ENCODE measurements at regions not wholly inside any gene's neighbourhood (a gene's known extent, or its start where the extent isn't known, plus 50 kb on each side); places are given as distances from the start of the nearest gene placed in this dataset.

DNA sequence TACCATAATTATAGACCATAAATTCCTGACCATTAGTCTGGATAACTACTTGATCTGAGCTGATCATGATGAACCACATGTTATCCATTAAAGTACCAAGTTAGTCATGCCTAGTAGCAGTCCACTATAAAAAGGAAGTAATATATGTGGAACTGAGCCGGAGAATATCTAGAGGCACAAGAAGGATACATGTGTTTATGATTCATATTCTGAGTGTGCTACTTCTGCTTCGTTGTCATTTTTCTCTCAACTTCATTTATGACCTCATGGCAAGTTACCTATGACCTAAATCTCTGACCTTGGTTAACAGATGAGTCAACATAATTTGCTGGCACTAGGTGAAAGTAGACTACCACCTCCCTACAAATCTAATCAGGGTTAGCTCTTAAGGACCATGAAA, 56.5 kb upstream of the ANKRD17 start:
- Histone ChIP-seq H3K9ac (ENCODE audit: low read depth in 2 of 2, low read length in 2 of 2) (no peak overlapping the region), H3K27me3 (no peaks in the 10 kb centered on the region), H3K27ac (no peak overlapping the region), H3K36me3 (no peaks in the 10 kb centered on the region), H3K9me3 (no peaks in the 10 kb centered on the region), H3K4me1 (no peaks in the 10 kb centered on the region), H3K4me3 (no peak overlapping the region)
- intact Hi-C loops (cut with DNase I) = loop anchor here (10.0 kb wide), 1 partner anchor 340 kb away; no protein-coding TSS in a partner anchor
- no peak for DNase-seq
- no peak for TF ChIP-seq CTCF (IDR thresholded peaks at IDR 0.05)

DNA sequence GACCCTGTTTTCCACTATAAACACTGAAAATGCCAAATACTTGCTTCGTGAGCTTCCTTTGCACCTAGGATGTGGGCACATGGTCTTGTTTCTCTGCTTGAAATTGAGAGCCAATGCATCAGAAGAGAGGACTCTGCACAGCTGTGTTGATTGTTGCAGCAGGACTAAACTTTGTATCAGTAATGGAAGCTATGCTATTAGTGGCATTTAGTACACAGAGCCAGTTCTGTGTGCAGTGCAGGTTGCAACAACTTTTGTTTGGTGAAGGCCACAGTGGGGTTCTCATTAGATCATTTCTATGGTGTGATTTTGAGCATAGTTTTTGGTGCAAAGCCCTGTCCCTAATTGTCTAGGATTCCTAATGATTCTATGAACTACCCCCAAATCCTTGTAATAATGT, 54.4 kb upstream of the ANKRD17 start:
- intact Hi-C loops (cut with DNase I) = loop anchor here (10.0 kb wide), 1 partner anchor 342 kb away; no protein-coding TSS in a partner anchor
- no peak for TF ChIP-seq CTCF (IDR thresholded peaks at IDR 0.05)
- Histone ChIP-seq H3K36me3 (no peaks in the 10 kb centered on the region), H3K9me3 (no peaks in the 10 kb centered on the region), H3K27me3 (no peaks in the 10 kb centered on the region), H3K4me3 (no peak overlapping the region), H3K27ac (no peak overlapping the region), H3K9ac (ENCODE audit: low read depth in 2 of 2, low read length in 2 of 2) (no peak overlapping the region), H3K4me1 (no peaks in the 10 kb centered on the region)
- no peak for DNase-seq

DNA sequence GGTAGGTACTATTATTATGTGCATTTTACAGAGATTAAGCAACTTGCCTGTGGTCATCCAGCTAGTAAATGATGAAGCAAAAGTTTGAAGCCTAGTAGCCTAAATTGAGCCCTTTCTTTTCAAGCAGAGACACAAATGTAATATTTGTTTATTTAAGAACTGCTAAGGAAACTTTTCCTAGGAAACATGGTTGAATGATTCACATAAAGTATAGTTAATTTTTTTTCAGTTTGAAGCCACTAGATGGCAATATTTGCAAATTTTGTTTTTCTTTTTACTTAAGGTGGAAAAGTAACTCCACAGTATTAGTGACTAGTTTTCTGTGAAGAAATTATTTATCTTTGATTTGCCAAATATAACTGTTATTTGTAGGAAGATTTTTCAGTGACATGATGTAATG, 52.8 kb upstream of the ANKRD17 start:
- no peak overlapping the region for H3K4me3 ChIP-seq
- no peak overlapping the region for H3K27ac ChIP-seq
- no peak overlapping the region for H3K9ac ChIP-seq (ENCODE audit: low read depth in 2 of 2, low read length in 2 of 2)
- H3K36me3 ChIP-seq = no peaks in the 10 kb centered on the region
- no peaks in the 10 kb centered on the region for H3K27me3 ChIP-seq
- no peak for TF ChIP-seq CTCF (IDR thresholded peaks at IDR 0.05)
- H3K9me3 ChIP-seq = no peaks in the 10 kb centered on the region
- no peaks in the 10 kb centered on the region for H3K4me1 ChIP-seq
- intact Hi-C loops (cut with DNase I) = loop anchor here (10.0 kb wide), 1 partner anchor 343 kb away; no protein-coding TSS in a partner anchor
- DNase-seq = no peak

DNA sequence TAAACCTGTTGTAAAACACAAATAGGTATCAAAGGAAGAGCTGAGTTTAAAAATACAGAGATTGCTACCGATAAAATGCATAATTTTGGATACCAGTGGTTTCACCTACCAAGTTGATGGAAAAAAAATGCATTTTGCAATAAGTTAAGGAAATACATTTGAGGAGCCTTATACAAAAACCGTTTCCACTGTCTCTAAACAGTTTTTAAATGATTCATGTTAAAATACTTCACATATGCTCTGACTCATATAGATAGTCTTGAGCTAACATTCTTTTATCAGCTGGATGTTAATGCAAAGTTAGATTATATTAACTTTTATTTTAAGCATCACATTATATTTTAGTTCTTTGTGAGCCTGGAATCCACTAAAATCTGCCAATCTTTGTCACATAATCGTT, 50.6 kb upstream of the ANKRD17 start:
- no peak for DNase-seq
- no peak for TF ChIP-seq CTCF (IDR thresholded peaks at IDR 0.05)
- no peaks in the 10 kb centered on the region for H3K36me3 ChIP-seq
- no peaks in the 10 kb centered on the region for H3K4me1 ChIP-seq
- no peak overlapping the region for H3K9ac ChIP-seq (ENCODE audit: low read depth in 2 of 2, low read length in 2 of 2)
- H3K9me3 ChIP-seq = no peaks in the 10 kb centered on the region
- H3K27me3 ChIP-seq = no peaks in the 10 kb centered on the region
- H3K4me3 ChIP-seq = no peak overlapping the region
- intact Hi-C loops (cut with DNase I) = no loop called here
- H3K27ac ChIP-seq = no peak overlapping the region
